ENCODE measurements at regions not wholly inside any gene's neighbourhood (a gene's known extent, or its start where the extent isn't known, plus 50 kb on each side); places are given as distances from the start of the nearest gene placed in this dataset.
"Not testable (repeated sequence)": the region's sequence is repeated elsewhere in the genome, so short reads cannot be mapped to it uniquely, and the experiment has no call there.

DNA sequence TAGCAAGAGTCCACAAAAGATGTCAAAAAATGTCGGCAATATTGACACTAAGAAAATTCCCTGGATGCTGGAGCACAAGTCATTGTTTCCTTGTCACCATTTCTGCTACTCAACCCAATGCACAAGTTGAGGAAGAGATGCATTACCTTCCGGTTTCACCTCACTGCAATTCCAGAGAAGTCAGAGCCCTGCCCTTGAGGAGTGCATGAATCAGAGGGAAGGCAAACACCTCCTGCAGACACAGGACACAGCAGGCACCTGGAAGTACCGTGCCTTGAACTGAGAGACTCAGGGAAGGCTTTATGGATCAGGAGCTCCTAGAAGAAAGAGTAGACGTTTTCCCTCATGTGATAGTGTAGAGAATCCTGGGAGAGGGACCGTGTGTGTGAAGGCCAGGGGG, 62.7 kb upstream of the ARL4C start:
- H3K4me3 ChIP-seq (ENCODE audit: low read depth, low read length) = no peak overlapping the region
- no peak for DNase-seq (ENCODE audit: low read depth)

DNA sequence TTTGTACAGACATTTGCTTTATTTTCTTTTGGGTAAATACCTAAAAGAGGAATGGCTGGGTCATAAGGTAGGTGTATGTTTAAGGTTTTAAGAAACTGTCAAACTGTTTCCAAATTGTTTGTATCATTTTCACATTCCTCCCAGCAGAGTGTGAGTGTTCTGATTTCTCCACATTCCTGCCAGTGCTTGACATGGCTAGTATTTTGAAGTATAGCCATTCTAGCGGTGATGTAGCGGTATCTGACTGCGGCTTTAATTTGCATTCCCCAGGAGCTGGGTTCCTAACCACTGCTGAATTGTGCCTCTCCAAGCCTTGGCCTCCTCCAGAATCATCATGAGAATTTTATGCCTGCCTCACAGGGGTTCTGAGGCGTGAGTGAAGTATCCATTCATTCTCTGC, 61.8 kb upstream of the ARL4C start:
- no peak for DNase-seq (ENCODE audit: low read depth)
- H3K4me3 ChIP-seq (ENCODE audit: low read depth, low read length) = no peak overlapping the region

GRCh38 chr2:234556848-234557573, 60.1 kb upstream of the ARL4C start:
- DNase-seq (ENCODE audit: low read depth) = no peak
- no peak overlapping the region for H3K4me3 ChIP-seq (ENCODE audit: low read depth, low read length)

DNA sequence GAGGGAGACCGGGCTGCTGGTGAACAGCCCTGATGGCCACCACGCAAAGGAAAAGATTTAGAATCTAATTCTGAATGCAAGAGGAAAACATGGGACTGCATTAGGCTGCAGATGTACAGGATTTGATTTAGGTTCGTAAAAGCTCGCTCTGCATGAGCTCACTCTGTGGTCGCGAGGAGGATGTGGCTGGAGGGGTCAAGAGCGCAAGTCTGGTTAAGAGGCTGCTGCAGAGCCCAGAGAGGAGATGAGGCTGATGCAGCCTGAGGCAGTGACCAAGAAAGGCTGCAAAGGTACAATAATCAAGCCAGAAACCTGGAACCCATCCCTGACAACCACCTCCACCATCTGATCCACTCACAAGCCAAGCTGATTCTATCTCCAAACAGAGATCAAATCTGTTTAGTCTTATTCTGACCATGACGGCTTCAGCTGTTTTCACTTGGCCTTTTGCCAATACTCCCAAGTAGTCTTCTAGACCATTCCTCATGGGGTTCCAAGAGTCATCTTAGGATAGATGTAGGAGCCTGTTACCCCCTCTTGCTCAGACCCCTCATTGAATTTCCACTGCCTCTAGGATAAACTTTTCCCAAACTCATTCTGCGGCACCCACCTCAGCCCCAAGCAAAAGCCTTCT, 58.9 kb upstream of the ARL4C start:
- DNase-seq (ENCODE audit: low read depth) = no peak
- no peak overlapping the region for H3K4me3 ChIP-seq (ENCODE audit: low read depth, low read length)

- H3K4me3 ChIP-seq (ENCODE audit: low read depth, low read length) = no peak overlapping the region
- DNase-seq (ENCODE audit: low read depth) = no peak
Observed at GRCh38 chr2:234555161-234555560, 58.3 kb upstream of the ARL4C start.

DNA sequence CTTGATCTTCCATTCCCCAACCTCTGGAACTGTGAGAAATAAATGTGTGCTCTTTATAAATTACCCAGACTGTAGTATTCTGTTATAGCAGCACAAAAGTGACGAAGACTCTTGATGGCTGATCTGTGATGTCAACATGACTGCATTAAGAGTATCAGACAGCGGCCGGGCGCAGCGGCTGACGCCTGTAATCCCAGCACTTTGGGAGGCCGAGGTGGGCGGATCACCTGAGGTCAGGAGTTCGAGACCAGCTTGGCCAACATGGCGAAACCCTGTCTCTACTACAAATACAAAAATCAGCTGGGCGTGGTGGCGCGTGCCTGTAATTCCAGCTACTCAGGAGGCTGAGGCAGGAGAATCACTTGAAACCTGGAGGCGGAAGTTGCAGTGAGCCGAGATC, 56.3 kb upstream of the ARL4C start:
- H3K4me3 ChIP-seq (ENCODE audit: low read depth, low read length); DNase-seq (ENCODE audit: low read depth): not testable (repeated sequence)

DNA sequence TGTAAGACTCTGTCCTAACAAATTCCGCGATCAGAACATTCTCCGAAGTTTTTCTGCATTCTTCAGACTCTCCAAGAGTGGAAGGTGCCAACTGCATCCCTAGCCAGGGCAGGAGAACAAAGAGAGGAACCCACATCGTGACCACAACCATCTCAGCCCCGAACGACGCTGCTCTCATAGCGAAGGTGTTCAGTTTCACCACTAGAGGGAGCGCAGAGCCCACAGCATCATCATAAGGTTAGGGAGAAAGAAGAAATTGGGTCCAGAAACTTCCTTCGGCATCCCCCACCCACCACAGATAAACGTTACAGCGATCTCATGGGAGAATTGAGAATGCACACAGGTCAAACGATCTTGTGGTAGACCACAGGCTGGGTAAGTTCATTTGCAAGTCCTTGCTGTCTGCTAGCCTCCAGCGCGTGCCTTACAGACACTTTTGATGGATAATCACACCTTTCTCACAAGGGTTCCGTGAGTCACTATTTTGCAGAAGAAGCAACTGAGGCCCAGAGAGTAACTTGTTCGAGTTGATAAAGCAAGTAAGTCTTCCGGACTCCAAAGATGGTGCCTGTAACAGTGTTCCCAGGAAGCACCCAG, 53.7 kb upstream of the ARL4C start:
- DNase-seq (ENCODE audit: low read depth) = peak; percentile 49
- H3K4me3 ChIP-seq (ENCODE audit: low read depth, low read length) = no peak overlapping the region

DNA sequence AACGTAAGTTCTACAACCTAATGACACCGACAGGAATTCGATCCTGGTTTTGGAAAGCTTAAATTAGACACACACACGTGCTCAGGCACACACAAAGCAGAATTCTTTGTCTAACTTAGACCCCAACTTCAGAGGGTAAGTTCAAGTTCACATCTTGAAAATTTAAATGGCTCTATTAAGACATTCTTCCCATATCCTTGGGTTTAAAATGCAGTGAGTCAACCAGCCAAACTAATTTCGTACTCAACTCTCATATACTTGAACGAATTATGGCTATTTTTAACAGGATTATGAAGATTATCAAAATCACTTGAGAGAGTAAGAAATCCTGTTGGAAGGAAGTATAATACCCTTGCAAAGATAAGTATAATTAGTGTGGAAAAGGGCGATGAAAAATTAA, 53.2 kb upstream of the ARL4C start:
- DNase-seq (ENCODE audit: low read depth) = no peak
- no peak overlapping the region for H3K4me3 ChIP-seq (ENCODE audit: low read depth, low read length)

DNA sequence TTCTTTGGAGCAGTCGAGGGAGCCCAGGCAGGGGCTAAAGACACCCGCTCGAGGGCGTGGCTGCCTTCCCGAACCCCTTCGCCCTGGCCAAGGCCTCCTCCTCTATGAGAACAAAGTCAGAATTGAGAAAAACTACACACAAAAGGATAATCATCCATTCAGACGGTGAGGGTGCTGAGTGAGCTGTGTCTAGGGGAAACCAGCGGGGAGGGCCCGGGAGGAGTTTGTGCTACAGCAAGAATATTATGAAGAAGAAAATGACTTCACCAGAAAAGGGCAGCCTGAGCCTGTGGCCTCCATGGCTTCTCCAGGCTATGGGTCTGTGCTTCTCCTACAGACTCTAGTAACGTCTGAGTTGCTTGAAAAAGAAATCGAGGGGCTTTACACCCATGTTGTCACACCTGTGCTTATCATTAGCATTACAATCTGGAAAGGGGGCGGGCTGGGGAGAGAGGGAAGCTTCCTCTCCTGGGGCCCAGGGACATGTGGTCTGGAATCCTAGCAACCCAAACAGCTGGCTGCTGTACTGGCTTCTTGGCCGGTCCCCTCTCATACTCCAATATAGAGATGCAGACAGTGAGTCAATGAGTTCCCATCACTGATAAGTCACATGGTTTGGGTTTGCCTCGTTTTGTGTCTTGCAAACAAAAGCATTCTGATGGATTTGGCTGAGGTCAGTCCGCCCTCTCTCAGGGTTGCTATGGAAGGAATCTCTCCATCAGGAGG, 52.0 kb upstream of the ARL4C start:
- H3K4me3 ChIP-seq (ENCODE audit: low read depth, low read length) = no peak overlapping the region
- peak; percentile 36 for DNase-seq (ENCODE audit: low read depth)

DNA sequence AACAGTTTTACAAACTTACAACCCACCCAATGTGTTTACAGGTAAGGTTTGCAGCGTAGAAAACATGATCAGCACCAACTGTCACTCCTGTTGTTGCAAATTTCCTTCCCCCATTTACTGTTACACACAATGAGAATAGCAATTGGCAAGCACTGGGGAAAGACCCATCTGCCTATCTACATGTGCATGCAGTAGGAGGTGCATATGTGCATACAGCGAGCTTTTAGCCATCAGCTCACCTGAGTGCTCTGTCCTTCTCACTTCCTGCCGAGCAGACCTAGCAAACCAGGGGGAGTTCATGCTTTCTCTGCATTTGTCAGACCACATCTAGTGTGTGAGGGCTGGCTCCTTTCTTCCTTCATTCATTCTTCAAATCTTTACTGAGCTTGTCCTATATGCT, 49.9 kb upstream of the ARL4C start:
- H3K4me3 ChIP-seq (ENCODE audit: low read depth, low read length) = no peak overlapping the region
- no peak for DNase-seq (ENCODE audit: low read depth)
